GM18873 (cell line): ENCODE measurements at regions not wholly inside any gene's neighbourhood (a gene's known extent, or its start where the extent isn't known, plus 50 kb on each side); places are given as distances from the start of the nearest gene placed in this dataset.

Source experiments
- ATAC-seq: cut with Tn5 transposase; IDR thresholded peaks from one replicate; pipeline ENCODE4 v1.9.1; 2021; ENCODE audit warnings: mild to moderate bottlenecking, moderate library complexity, moderate number of reproducible peaks; ENCODE audit not compliant: unreplicated experiment, low FRiP score

GRCh38 chr2:12295856-12296519 lies 420.7 kb upstream of the TRIB2 start:
- no peak for ATAC-seq

DNA sequence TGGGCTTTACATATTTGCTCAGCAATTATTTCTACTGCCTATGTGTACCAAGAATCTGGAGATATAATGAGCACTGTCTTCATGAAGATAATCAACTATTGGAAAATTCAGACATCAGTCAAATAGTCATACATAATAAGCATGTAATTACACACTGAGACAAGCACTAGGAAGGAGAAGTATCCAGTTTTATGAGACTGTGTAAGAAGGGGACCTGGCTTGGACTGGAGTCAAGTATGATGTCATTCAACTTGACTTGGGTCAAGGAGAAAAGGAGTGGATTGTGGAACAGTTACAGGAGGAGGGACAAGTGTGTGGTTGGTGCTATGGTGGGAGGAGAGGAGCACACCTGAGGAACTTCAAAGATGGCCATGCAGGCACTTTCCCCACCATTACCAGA lies 419.8 kb upstream of the TRIB2 start:
- no peak for ATAC-seq

GRCh38 chr2:12298352-12298751 lies 418.4 kb upstream of the TRIB2 start:
- no peak for ATAC-seq

DNA sequence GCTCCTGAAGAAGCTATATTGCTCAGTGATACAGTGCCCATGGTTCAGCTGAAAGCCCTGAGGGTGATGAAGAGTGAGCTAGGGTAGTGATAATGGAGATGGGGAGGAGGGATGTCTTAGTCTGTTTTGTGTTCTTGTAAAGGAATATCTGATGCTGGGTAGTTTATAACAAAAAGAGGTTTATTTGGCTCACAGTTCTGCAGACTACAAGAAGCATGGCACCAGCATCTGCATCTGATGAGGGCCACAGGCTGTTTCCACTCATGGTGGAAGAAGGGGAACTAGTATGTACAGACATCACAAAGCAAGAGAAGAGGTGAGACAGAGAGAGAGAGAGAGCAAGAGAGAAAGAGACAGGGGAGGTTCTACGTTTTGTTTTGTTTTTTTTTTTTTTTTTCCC lies 417.3 kb upstream of the TRIB2 start:
- no peak for ATAC-seq

DNA sequence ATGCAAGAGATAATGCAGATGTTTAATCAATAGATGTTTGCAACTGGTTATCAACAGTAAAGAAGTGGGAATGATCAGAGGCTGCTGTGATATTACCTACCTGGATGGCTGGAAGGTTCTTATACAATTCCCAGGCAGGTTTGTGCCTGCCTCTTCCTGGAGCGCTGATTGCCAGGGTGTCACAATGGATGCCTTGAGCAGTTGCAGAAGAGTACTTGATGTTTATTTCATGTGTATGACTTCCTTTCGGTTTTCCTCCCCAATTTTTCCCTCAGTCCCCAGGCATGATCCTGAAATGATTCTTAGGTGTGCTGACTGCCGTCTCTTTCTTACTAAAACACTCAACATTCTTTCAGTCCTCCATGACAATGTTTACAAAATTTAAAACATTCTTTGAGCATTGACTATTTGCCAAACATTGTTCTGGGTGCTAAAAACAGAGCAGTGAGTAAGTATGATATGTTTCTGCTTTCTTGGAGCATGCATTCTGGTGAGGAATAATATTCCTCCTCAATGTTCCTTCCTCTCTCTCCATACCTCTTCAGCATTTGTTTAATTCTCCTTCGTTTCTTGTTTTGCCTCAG lies 416.6 kb upstream of the TRIB2 start:
- ATAC-seq, result no peak

DNA sequence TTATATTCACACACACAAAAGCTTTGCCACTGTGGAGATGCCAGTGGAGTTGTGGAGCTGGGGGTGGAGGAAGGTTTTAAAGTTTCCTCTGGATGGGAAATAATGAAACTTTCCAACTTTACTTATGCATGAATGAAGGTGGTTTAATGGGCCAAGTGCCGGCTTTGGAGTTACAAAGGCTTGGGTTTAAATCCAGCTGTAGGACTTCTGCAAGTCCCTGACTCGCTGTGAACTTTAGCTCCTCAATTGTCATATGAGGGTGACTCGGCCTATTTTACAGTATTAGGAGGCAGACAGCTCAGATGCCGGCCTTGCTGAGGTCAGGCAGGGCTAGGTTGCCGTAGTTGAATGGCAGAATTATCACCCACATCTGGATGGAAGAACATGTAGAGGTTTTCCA lies 415.8 kb upstream of the TRIB2 start:
- ATAC-seq, result no peak

- no peak for ATAC-seq
These were observed 414.6 kb upstream of the TRIB2 start for GRCh38 chr2:12302140-12302539.

- ATAC-seq, result no peak
These were observed 414.0 kb upstream of the TRIB2 start for GRCh38 chr2:12302691-12303090.

DNA sequence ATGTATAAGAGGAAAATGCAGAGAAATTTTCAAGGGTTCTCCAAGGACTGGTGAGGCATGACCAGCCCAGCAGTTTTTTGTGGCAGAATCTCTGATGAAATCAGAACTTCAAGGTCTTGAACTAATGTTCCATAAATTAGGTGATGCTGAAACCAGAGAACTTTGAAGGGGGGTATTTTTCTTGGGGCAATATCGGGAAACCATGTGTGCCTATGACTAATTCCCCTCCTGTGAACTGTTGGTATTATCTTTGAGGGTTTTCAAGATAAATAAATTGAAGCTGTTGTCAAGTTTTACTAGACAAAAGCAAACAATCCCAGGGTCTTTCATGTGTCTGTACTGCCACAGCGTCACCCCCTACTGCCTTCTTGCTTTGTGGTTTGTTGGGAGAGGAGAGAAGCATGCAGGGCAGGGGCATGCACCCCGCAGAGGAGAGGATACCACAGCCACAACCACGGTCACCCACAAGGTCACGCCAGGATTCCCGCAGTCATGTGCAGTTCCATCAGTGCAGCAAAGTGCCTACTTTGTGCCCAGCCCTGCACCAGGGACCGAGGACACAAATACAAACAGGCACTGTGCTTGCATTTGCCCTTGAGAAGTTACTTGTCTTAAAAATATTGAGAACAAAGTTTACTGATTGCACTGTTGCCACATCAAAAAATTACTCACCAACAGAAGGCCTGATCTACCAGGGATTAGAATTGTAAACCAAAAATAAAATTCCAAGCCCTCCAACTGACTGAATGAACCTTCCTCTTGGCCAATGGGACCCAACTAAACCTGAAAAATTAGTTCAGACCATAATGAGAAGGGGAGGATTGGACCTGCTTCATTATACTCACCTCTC lies 413.3 kb upstream of the TRIB2 start:
- no peak for ATAC-seq

GRCh38 chr2:12304564-12305171 lies 412.1 kb upstream of the TRIB2 start:
- no peak for ATAC-seq

DNA sequence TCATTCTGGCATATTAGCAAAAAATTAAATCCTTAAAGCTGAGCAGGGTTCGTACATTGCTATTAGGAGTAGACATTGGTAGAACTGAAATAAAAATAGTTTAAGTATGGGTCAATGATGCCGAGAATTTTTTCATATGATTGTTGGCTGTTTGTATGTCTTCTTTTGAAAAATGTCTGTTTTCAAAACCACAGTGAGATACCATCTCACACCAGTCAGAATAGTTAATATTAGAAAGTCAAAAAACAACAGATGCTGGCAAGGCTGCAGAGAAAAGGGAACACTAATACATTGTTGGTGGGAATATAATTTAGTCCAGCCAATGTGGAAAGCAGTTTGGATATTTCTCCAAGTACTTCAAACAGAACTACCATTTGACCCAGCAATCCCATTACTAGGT lies 410.8 kb upstream of the TRIB2 start:
- no peak for ATAC-seq

- ATAC-seq, result no peak
These were observed 406.3 kb upstream of the TRIB2 start for GRCh38 chr2:12310399-12310798.

GRCh38 chr2:12313445-12314126 lies 403.1 kb upstream of the TRIB2 start:
- ATAC-seq, result no peak

DNA sequence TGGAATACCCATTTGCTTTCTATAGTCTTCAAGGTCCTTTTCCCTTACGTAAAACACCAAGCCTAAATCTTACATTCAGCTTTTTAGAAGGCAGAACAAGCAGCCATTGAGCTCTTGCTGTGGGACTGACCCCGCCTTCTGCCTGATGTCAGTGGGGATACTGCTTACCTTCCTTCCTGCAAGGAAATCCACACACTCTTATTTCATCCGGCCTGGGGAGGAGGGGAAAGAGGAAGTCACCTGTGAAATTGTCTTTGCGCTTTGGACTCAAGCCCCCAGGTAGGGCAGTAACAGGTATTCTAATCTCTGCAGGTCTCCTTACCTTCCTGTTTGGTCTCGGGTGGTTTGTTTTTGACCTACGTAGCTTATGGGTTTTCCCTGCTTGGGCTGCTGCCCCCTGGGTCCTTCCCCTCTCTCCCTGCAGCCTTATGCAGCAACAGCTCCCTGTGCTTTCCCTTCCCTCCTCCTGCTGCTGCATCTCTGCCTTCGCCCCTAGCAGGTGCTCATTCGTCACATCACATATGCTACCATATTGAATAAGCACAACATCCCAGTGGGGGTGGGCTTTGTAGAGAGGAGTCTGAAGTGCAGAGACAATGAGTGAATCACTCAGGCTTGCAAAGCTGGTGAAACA lies 402.5 kb upstream of the TRIB2 start:
- no peak for ATAC-seq

GRCh38 chr2:12315224-12315623 lies 401.5 kb upstream of the TRIB2 start:
- no peak for ATAC-seq

DNA sequence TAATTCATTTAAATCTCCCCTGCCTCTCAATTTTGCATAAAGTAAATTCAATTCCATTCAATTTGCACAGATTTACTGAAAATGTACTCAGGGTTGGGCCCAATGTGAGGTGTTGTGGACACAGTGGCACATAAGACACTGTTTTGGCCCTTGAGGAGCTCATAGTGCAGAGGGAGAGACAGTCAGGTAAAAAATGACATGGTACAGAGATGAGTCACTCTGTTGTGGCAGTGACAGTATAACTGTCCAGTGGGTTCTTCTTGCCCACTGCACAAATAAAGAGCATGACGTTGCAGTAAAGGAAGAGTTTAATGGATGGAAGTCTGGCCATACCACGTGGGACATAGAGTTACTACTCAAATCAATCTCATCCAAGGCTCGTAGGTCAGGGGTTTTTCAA lies 400.3 kb upstream of the TRIB2 start:
- ATAC-seq, result no peak

- no peak for ATAC-seq
These were observed 399.4 kb upstream of the TRIB2 start for GRCh38 chr2:12317286-12317685.

GRCh38 chr2:12317814-12318426 lies 398.8 kb upstream of the TRIB2 start:
- ATAC-seq, result no peak

- ATAC-seq, result no peak
These were observed 398.2 kb upstream of the TRIB2 start for GRCh38 chr2:12318427-12319057.
